A549 (cell line): ENCODE measurements at regions not wholly inside any gene's neighbourhood (a gene's known extent, or its start where the extent isn't known, plus 50 kb on each side); places are given as distances from the start of the nearest gene placed in this dataset.
"Not testable (repeated sequence)": the region's sequence is repeated elsewhere in the genome, so short reads cannot be mapped to it uniquely, and the experiment has no call there.

ENCODE experiments used
- CTCF ChIP-seq: fragments of >200 bp; sonication (Bioruptor Twin); formaldehyde crosslinking; IDR thresholded peaks from 3 replicates; pipeline ENCODE4 v1.5.1; 2016
- GATA3 ChIP-seq: IDR thresholded peaks from 2 replicates; pipeline ENCODE4 v1.6.1; 2012; ENCODE audit warnings: borderline replicate concordance
- HOXA7 ChIP-seq: fragments of 250-450 bp; sonication (Bioruptor Pico); IDR thresholded peaks from 2 replicates; pipeline ENCODE4 v1.5.0; 2020; ENCODE audit warnings: mild to moderate bottlenecking, moderate library complexity
- REST ChIP-seq: fragments of 200-600 bp; sonication (generic); IDR thresholded peaks from 2 replicates; pipeline ENCODE4 v1.6.1; 2016; ENCODE audit warnings: antibody characterized with exemption, mild to moderate bottlenecking, moderate library complexity

- not testable (repeated sequence) for TF ChIP-seq CTCF, GATA3, REST, HOXA7
These were observed 54.6 kb upstream of the CSRP2 start for GRCh38 chr12:76933392-76933791.
